LHCN-M2 (cell line): ENCODE measurements at regions not wholly inside any gene's neighbourhood (a gene's known extent, or its start where the extent isn't known, plus 50 kb on each side); places are given as distances from the start of the nearest gene placed in this dataset.
"Not testable (repeated sequence)": the region's sequence is repeated elsewhere in the genome, so short reads cannot be mapped to it uniquely, and the experiment has no call there.

ENCODE experiments used
- DNase-seq: peaks from one replicate; pipeline ENCODE4 v3.0.0-alpha.2; 2012; ENCODE audit warnings: low read depth

GRCh38 chr6:156601152-156602065 lies 175.8 kb upstream of the ARID1B start:
- no peak for DNase-seq

GRCh38 chr6:156600678-156601077 lies 176.5 kb upstream of the ARID1B start:
- DNase-seq, result no peak

GRCh38 chr6:156599978-156600590 lies 177.1 kb upstream of the ARID1B start:
- DNase-seq, result no peak

GRCh38 chr6:156599366-156599765 lies 177.8 kb upstream of the ARID1B start:
- no peak for DNase-seq

- DNase-seq, result no peak
These were observed 178.4 kb upstream of the ARID1B start for GRCh38 chr6:156598855-156599180.

GRCh38 chr6:156598071-156598854 lies 178.9 kb upstream of the ARID1B start:
- DNase-seq, result no peak

- no peak for DNase-seq
These were observed 180.1 kb upstream of the ARID1B start for GRCh38 chr6:156597095-156597494.

- no peak for DNase-seq
These were observed 181.7 kb upstream of the ARID1B start for GRCh38 chr6:156595476-156595875.

GRCh38 chr6:156593893-156594292 lies 183.3 kb upstream of the ARID1B start:
- no peak for DNase-seq

GRCh38 chr6:156593127-156593526 lies 184.1 kb upstream of the ARID1B start:
- no peak for DNase-seq

- no peak for DNase-seq
These were observed 186.7 kb upstream of the ARID1B start for GRCh38 chr6:156590482-156590881.

GRCh38 chr6:156589281-156589680 lies 187.9 kb upstream of the ARID1B start:
- peak; percentile 8 for DNase-seq

- DNase-seq, result no peak
These were observed 189.4 kb upstream of the ARID1B start for GRCh38 chr6:156587751-156588301.

GRCh38 chr6:156587071-156587470 lies 190.1 kb upstream of the ARID1B start:
- DNase-seq, result no peak

- no peak for DNase-seq
These were observed 191.3 kb upstream of the ARID1B start for GRCh38 chr6:156585859-156586258.

GRCh38 chr6:156584121-156584520 lies 193.1 kb upstream of the ARID1B start:
- DNase-seq, result not testable (repeated sequence)

- no peak for DNase-seq
These were observed 194.1 kb upstream of the ARID1B start for GRCh38 chr6:156583083-156583482.

GRCh38 chr6:156582509-156582992 lies 194.6 kb upstream of the ARID1B start:
- DNase-seq, result no peak

- no peak for DNase-seq
These were observed 197.6 kb upstream of the ARID1B start for GRCh38 chr6:156579564-156579963.

GRCh38 chr6:156577749-156578148 lies 199.4 kb upstream of the ARID1B start:
- no peak for DNase-seq

- no peak for DNase-seq
These were observed 201.8 kb upstream of the ARID1B start for GRCh38 chr6:156575361-156575760.

- no peak for DNase-seq
These were observed 212.4 kb upstream of the ARID1B start for GRCh38 chr6:156564807-156565149.
